Esophagus squamous epithelium (tissue), 4 donors: ENCODE measurements at regions not wholly inside any gene's neighbourhood (a gene's known extent, or its start where the extent isn't known, plus 50 kb on each side); places are given as distances from the start of the nearest gene placed in this dataset.

Experiments used
- POLR2A ChIP-seq, 4 donors: fragments of 450-650 bp; IDR thresholded peaks; one replicate each; pipeline ENCODE4 v1.6.1; 2017; ENCODE audit warnings: antibody characterized with exemption in 4 of 4, mild to moderate bottlenecking in 4 of 4, moderate library complexity in 3 of 4
- TF ChIP-seq, protein P1 (sequence below), 6 experiments: fragments of 450-650 bp in 4 of 6; fragments of 200-600 bp in 2 of 6; sonication (generic) in 2 of 6; IDR thresholded peaks; one replicate each; pipeline ENCODE4 v1.5.1; 2016 to 2019; ENCODE audit warnings: antibody characterized with exemption in 6 of 6, mild to moderate bottlenecking in 4 of 6, moderate library complexity in 4 of 6

DNA sequence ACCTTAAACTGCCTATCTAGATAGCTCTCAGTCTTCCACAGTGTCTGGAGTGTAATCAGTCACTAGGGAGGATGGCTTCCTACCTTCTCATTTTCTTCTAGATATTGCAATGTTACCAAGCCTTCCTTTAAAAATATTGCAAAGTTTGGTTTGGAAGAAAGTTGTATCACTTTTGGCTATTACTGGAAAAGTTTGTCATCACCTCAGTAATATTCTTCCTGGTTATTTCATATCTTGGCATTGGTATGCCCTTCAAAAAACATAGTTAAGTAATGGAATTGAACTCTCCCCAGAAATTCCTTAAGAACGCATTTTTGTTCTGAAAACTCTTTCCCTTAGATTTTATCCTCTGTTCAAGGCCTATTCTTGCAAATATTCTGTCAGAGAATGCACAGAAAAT is 179.3 kb upstream of the MME start:
- TF ChIP-seq, protein P1, sequence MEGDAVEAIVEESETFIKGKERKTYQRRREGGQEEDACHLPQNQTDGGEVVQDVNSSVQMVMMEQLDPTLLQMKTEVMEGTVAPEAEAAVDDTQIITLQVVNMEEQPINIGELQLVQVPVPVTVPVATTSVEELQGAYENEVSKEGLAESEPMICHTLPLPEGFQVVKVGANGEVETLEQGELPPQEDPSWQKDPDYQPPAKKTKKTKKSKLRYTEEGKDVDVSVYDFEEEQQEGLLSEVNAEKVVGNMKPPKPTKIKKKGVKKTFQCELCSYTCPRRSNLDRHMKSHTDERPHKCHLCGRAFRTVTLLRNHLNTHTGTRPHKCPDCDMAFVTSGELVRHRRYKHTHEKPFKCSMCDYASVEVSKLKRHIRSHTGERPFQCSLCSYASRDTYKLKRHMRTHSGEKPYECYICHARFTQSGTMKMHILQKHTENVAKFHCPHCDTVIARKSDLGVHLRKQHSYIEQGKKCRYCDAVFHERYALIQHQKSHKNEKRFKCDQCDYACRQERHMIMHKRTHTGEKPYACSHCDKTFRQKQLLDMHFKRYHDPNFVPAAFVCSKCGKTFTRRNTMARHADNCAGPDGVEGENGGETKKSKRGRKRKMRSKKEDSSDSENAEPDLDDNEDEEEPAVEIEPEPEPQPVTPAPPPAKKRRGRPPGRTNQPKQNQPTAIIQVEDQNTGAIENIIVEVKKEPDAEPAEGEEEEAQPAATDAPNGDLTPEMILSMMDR (IDR thresholded peaks at IDR 0.05) = no peak
- TF ChIP-seq POLR2A (IDR thresholded peaks at IDR 0.05) = no peak
